GM18498 (cell line): ENCODE measurements at regions not wholly inside any gene's neighbourhood (a gene's known extent, or its start where the extent isn't known, plus 50 kb on each side); places are given as distances from the start of the nearest gene placed in this dataset.

Experiments used
- ATAC-seq: cut with Tn5 transposase; IDR thresholded peaks from one replicate; pipeline ENCODE4 v1.9.1; 2021; ENCODE audit warnings: mild to moderate bottlenecking, moderate library complexity; ENCODE audit not compliant: unreplicated experiment

GRCh38 chr3:67897351-67898336, 243.2 kb upstream of the SUCLG2 start:
- ATAC-seq, result no peak

- no peak for ATAC-seq
Measured at GRCh38 chr3:67896130-67896529, 241.7 kb upstream of the SUCLG2 start.

GRCh38 chr3:67894510-67894909, 240.1 kb upstream of the SUCLG2 start:
- no peak for ATAC-seq

- ATAC-seq, result no peak
Measured at GRCh38 chr3:67884345-67884744, 229.9 kb upstream of the SUCLG2 start.

DNA sequence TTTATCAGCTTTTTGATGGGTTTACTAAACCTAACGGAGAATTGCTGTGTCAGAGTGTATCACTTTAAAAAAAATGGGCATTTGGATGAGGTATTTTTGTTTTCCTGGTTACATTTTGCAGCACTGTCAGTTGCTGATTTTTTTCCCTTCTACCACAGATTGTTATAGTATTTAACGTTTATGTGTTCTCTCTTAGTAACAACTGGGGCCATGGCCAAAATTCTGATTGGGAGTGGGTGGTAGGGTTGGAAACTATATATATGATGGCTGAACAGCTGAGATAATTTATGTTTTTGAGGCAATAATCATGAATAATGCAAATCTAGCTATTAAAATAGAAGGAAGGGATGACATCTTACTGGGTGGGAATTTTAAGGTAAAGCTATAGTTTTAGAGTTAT, 229.4 kb upstream of the SUCLG2 start:
- ATAC-seq, result no peak

DNA sequence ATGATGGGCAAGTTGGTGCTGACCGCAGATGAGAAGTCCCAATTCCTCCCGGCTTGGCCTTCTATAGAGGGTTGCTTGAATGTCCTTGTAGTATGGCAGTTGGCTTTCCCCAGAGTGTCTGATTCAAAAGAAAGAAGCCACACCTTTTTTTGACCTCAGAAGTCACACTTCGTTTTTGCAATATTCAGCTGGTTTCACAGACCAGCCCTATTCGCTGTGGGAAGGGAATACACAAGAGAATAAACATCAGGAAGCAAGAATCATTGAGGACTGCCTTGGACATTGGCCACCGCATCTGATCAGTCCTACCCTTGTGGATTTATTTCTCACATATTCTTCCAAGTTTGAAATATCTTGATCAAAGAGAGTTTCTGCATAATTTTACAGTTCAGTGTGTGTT, 228.6 kb upstream of the SUCLG2 start:
- no peak for ATAC-seq

- ATAC-seq, result no peak
Measured at GRCh38 chr3:67876261-67876660, 221.8 kb upstream of the SUCLG2 start.

DNA sequence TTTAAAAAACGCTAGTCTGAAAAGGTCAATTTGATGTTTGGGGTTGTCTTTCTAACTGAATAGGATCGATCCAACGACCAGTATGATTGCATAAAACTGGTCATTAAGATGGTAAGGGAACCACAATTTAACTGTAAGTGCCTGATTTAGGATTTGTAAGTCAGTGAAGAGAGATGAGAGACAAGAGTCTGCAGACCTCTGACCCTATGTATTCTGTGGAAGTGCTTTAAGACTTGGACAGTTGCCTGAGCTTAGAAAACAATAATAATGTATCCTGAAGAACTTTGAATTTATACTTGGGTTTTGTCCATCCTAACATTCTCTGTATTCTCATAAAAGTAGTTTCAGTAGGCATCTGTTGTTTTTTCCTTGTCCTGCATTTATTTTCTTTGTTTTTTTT, 221.4 kb upstream of the SUCLG2 start:
- ATAC-seq, result no peak

DNA sequence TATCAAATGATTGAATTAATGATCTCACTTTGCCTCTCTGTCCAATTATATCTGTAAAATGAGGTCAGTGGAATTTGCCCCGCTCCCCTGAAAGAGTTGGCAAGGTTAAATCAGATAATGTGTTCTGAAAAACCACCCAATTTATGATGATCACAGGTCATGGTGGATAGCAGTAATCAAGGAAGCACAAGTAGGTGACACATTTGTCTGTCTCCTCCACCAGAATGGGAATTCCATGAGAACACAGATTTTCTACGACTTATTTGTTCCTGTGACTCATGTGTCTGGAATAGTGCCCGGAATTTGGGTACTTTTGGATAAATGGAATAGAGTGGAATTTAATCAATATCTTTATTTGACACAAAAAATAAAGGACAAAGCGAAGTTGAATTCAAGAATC, 220.9 kb upstream of the SUCLG2 start:
- ATAC-seq, result no peak

DNA sequence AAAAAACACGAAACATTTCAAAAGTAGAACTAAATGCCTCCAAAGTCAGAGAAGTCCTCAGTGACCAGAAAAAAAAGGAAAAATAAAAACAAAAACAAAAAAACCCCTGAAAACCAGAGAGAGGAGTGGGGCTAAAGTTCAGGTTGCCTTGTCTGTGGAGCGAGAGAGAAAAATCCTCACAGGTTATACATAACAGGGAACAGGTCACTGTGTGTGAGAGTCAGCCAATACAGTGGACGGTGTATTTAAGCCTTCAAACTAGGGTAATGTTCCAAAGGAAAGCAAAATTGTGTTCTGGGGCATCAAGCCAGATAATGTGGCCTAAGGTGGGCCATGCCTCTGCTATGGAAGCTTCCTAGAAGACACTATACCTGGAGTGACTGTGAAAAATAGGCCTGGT, 216.1 kb upstream of the SUCLG2 start:
- ATAC-seq, result no peak

DNA sequence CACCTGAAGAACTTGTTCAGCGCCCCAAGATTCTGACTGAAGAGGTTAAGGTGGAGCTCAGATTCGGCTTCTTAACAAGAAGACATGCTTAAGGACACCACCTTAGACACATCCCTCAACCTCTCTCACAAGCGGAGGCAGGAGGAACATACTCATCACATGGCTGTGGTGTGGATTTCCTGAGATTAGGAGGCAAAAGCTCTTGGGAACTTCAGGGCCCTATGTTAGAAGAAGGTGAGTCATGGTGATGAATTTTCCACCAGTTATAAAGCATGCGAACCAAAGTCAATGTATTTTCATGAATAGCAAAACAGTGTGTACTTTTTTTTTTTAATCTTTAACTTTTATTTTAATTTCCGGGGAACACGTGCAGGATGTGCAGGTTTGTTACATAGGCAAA, 212.2 kb upstream of the SUCLG2 start:
- no peak for ATAC-seq

DNA sequence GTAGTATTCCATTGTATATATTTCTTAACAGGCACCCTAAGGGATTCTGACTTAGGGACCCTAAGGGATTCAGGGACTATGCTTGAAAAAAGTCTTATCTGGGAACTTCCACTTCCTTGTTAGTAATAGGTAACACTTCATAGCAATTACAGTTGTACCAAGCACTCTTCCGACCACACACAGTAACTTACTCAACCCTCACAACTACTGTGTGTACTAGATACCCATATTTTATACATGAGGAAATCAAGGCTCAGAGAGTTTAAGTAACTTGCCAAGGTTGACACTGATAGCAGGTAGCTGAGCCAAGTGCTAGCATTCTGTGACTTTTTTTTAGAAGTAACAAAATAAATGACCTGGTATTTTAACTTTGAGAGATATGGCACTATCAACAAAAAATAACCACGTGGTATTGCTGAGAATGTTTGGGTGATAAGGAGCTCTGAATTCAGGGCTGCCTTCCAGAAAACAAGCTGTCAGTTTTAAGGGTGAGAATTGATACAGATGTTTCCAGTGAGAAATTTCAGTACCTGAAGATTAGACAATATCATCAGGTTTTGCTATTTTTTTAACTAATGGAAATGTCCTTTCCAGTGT, 210.3 kb upstream of the SUCLG2 start:
- no peak for ATAC-seq

DNA sequence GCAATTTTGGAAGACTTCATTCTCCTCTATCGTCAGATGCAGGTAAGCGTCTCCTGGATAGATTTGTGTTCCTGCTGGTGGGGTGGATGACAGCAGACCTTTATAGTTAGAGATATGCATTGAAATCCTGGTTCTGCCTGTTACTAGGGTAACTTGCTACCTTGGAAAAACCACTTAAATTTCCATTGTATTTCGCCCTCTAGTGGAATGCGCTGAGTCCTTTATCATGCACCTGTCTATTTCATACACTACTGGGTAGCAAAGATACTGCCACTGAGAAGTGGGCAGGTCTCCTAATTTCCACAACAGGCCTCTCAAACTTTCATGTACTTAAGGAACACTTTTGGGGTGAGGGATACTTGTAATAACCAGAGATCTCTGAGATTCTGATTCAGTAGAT, 209.5 kb upstream of the SUCLG2 start:
- no peak for ATAC-seq

- ATAC-seq, result no peak
Measured at GRCh38 chr3:67860429-67860828, 206.0 kb upstream of the SUCLG2 start.

DNA sequence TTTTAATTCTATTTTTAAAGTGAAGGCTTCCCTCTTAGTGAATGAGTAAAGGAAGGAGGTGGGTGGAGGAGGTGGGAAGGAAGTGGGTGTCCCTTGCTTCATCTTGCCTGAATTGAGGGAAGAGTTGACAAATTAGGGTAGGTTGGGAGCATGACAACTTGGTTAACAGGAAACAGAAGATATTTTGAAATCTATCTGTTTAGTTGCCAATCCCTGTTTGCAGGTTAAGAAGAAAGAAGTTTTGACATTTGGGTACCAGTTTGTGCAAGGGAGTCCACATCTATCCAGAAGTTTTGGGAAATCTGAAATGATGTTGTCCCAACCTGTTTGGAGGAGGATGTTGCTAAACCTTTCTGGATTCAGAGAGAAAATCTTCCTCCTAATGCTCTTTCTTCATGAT, 204.1 kb upstream of the SUCLG2 start:
- ATAC-seq, result no peak

DNA sequence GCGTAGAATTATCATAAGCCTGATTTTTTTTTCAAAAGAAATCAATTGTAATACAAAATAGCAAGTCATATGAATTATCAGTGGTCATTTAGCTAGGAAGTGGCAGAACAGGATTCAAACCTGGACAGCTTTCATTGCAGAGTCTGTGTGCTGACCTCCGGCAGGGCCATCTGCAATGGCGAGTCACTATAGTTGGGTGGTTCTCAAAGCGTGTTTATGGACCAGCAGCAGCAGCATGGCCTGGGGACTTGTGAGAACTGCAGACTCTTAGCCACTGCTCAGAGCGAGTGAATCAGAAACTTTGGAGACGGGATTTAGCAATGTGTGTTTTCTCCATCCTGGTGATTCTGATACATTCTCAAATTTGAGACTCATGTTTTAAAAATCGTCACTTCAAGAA, 202.3 kb upstream of the SUCLG2 start:
- no peak for ATAC-seq

- ATAC-seq, result no peak
Measured at GRCh38 chr3:67854663-67855062, 200.3 kb upstream of the SUCLG2 start.

DNA sequence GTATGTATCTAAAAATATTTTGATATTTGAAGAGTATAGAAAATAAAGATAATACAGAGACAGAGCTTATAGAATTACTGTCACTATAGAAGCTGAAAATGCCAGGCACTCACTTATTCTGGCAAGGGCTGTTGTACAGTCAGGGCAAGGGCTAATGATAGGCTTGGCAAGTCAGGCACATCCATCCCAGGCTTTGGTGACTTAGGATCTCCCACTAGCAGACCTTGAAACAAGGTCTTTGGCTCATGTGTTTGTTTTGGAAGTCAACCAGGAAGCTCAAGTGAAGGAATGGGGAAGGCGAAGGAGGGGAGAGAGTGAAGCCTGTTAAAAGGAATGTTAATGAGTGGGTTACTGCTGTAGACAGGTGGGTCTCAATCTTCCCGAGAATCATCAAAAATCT, 199.1 kb upstream of the SUCLG2 start:
- ATAC-seq, result no peak

DNA sequence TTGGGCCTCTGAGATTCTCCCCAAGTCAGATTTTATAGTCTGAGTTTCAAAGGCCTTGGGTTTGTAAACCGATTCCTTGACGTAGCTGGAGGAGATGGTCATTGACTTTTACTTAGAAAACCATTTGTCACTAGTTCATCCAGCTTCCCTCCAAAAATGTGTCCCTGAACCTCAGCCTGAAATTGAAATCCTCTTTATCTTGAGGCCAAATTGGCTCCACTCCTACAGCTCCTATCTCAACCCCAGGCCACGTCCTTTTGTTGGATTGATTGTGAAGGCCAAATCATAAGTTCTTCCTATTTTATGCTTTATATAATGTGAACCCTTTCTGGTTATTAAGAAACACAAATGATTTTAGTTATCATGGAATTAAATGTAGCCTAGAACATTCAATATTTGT, 193.9 kb upstream of the SUCLG2 start:
- no peak for ATAC-seq

DNA sequence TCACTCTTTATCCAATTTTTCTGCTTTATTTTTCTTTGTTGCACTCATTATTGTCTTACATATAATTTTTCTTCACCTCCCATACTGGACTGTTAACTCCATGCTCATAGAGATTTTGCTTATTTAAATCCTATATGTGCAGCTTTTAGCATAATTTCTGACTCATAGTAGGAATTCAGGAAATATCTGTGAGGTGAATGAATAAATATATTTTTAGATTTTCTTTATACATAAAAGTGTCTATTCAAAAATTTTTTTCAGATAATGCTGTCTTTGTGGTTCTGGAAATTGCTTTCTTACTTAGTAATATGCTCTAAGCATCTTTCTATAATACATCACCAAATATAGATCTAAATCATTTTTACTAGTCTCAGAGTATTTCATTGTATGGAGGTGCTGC, 191.8 kb upstream of the SUCLG2 start:
- no peak for ATAC-seq

DNA sequence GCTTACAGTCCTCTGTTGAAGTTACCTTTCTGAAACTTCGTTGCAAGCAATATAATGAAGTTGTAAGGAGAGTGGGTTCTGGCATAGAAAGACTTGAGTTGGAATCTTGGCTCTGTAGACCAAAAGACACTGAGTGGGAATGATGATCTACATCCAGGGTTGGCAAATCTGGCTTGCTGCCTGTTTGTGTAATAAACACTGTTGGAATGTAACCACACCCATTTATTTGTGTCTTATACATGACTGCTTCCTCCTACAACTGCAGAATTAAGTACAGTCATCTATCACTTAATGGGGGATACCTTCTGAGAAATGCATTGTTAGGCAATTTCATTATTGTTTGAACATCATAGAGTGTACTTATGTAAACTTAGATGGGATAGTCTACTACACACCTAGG, 178.4 kb upstream of the SUCLG2 start:
- ATAC-seq, result no peak

- no peak for ATAC-seq
Measured at GRCh38 chr3:67831262-67831661, 176.8 kb upstream of the SUCLG2 start.
